HEK293 (cell line): ENCODE measurements at regions not wholly inside any gene's neighbourhood (a gene's known extent, or its start where the extent isn't known, plus 50 kb on each side); places are given as distances from the start of the nearest gene placed in this dataset.

Experiments
- CTCF ChIA-PET: fragments of 350-600 bp; formaldehyde crosslinking; extraction: SDS; loops from one replicate; lab custom pipeline; 2021; ENCODE audit warnings: antibody characterized with exemption; lab: Yijun Ruan, JAX
- POLR2A ChIA-PET: fragments of 300-600 bp; formaldehyde crosslinking; extraction: SDS; loops from one replicate; lab custom pipeline; 2020; ENCODE audit warnings: antibody characterized with exemption, inconsistent platforms; lab: Yijun Ruan, JAX
- H3K27ac ChIP-seq: fragments of 200-500 bp; sonication (Bioruptor generic); 2 replicates; pipeline ENCODE4 v1.5.1; 2014; ENCODE audit warnings: low read depth, low read length, control low read depth, inconsistent platforms; ENCODE audit errors: extremely low read depth
- H3K36me3 ChIP-seq, 2 experiments: fragments of 200-500 bp in 1 of 2; sonication (Bioruptor generic) in 1 of 2; 1 replicate in 1 of 2; 2 replicates in 1 of 2; pipeline ENCODE4 v1.5.1; 2014 to 2017; ENCODE audit warnings: inconsistent platforms in 2 of 2, low read length in 2 of 2; ENCODE audit not compliant: control insufficient read depth in 2 of 2, insufficient read depth in 1 of 2
- H3K4me1 ChIP-seq: fragments of 200-500 bp; sonication (Bioruptor generic); 2 replicates; pipeline ENCODE4 v1.5.1; 2014; ENCODE audit warnings: mild to moderate bottlenecking, low read length, inconsistent platforms; ENCODE audit not compliant: control insufficient read depth, insufficient read depth
- H3K4me3 ChIP-seq: 2 replicates; pipeline ENCODE4 v1.5.1; 2011; ENCODE audit warnings: low read depth, mild to moderate bottlenecking, control low read depth, low read length, moderate library complexity
- H3K9me3 ChIP-seq: fragments of 200-500 bp; sonication (Bioruptor generic); 2 replicates; pipeline ENCODE4 v1.5.1; 2014; ENCODE audit warnings: low read depth, low read length, inconsistent platforms; ENCODE audit not compliant: control insufficient read depth, insufficient read depth
- AEBP2 ChIP-seq: fragments of 450-650 bp; formaldehyde crosslinking; IDR thresholded peaks from 2 replicates; pipeline ENCODE4 v1.5.1; 2016; ENCODE audit warnings: missing biosample characterization, missing genetic modification characterization, borderline replicate concordance
- ELK4 ChIP-seq: IDR thresholded peaks from 2 replicates; pipeline ENCODE4 v1.6.1; 2011; ENCODE audit warnings: mild to moderate bottlenecking, low read depth, low read length, borderline replicate concordance
- GFI1B ChIP-seq: fragments of 450-650 bp; formaldehyde crosslinking; IDR thresholded peaks from 2 replicates; pipeline ENCODE4 v1.5.1; 2016; ENCODE audit warnings: missing biosample characterization, missing genetic modification characterization
- GLIS2 ChIP-seq: fragments of 450-650 bp; formaldehyde crosslinking; IDR thresholded peaks from 2 replicates; pipeline ENCODE4 v1.5.1; 2016; ENCODE audit warnings: missing biosample characterization, missing genetic modification characterization
- PBX3 ChIP-seq: sonication (generic); formaldehyde crosslinking; IDR thresholded peaks from 2 replicates; pipeline ENCODE4 v1.8.1; 2022; ENCODE audit warnings: mild to moderate bottlenecking, moderate library complexity, missing genetic modification reagents
- RBAK ChIP-seq: fragments of 450-650 bp; formaldehyde crosslinking; IDR thresholded peaks from 2 replicates; pipeline ENCODE4 v1.5.1; 2016; ENCODE audit warnings: missing biosample characterization, missing genetic modification characterization
- REPIN1 ChIP-seq: fragments of 450-650 bp; formaldehyde crosslinking; IDR thresholded peaks from 2 replicates; pipeline ENCODE4 v1.5.1; 2017; ENCODE audit warnings: missing biosample characterization, missing genetic modification characterization, low read depth
- SETDB1 ChIP-seq: IDR thresholded peaks from one replicate; pipeline ENCODE4 v1.6.1; 2017; ENCODE audit warnings: mild to moderate bottlenecking, low read length, moderate library complexity, mixed read lengths; ENCODE audit not compliant: insufficient read length
- ZBTB20 ChIP-seq: fragments of 450-650 bp; formaldehyde crosslinking; IDR thresholded peaks from 2 replicates; pipeline ENCODE4 v1.5.1; 2016; ENCODE audit warnings: missing biosample characterization, missing genetic modification characterization
- ZBTB6 ChIP-seq: fragments of 450-650 bp; formaldehyde crosslinking; IDR thresholded peaks from 2 replicates; pipeline ENCODE4 v1.5.1; 2017; ENCODE audit warnings: missing biosample characterization, missing genetic modification characterization
- ZIC2 ChIP-seq: fragments of 450-650 bp; formaldehyde crosslinking; IDR thresholded peaks from 2 replicates; pipeline ENCODE4 v1.5.1; 2016; ENCODE audit warnings: missing biosample characterization, missing genetic modification characterization
- ZNF10 ChIP-seq: fragments of 450-650 bp; formaldehyde crosslinking; IDR thresholded peaks from 2 replicates; pipeline ENCODE4 v1.5.1; 2017; ENCODE audit warnings: missing biosample characterization, missing genetic modification characterization
- ZNF148 ChIP-seq: fragments of 450-650 bp; formaldehyde crosslinking; IDR thresholded peaks from 2 replicates; pipeline ENCODE4 v1.5.0; 2017; ENCODE audit warnings: missing biosample characterization, missing genetic modification characterization, borderline replicate concordance
- ZNF155 ChIP-seq: fragments of 450-650 bp; formaldehyde crosslinking; IDR thresholded peaks from 2 replicates; pipeline ENCODE4 v1.5.1; 2016; ENCODE audit warnings: missing biosample characterization, missing genetic modification characterization
- ZNF157 ChIP-seq: fragments of 450-650 bp; formaldehyde crosslinking; IDR thresholded peaks from 2 replicates; pipeline ENCODE4 v1.5.1; 2016; ENCODE audit warnings: missing biosample characterization, missing genetic modification characterization
- ZNF19 ChIP-seq: fragments of 450-650 bp; formaldehyde crosslinking; IDR thresholded peaks from 2 replicates; pipeline ENCODE4; 2016; ENCODE audit warnings: missing biosample characterization, missing genetic modification characterization, low read depth
- ZNF221 ChIP-seq: fragments of 450-650 bp; formaldehyde crosslinking; IDR thresholded peaks from 2 replicates; pipeline ENCODE4 v1.5.1; 2017; ENCODE audit warnings: missing biosample characterization, missing genetic modification characterization, borderline replicate concordance
- ZNF366 ChIP-seq: fragments of 450-650 bp; formaldehyde crosslinking; conservative IDR thresholded peaks from 2 replicates; pipeline ENCODE4 v1.5.1; 2016; ENCODE audit warnings: missing biosample characterization, missing genetic modification characterization
- ZNF555 ChIP-seq: fragments of 450-650 bp; formaldehyde crosslinking; conservative IDR thresholded peaks from 2 replicates; pipeline ENCODE4 v1.5.1; 2017; ENCODE audit warnings: missing biosample characterization, mild to moderate bottlenecking, missing genetic modification characterization, inconsistent platforms
- ZNF560 ChIP-seq: fragments of 450-650 bp; formaldehyde crosslinking; IDR thresholded peaks from 2 replicates; pipeline ENCODE4 v1.5.1; 2017; ENCODE audit warnings: missing biosample characterization, missing genetic modification characterization, borderline replicate concordance
- ZNF585B ChIP-seq: fragments of 450-650 bp; formaldehyde crosslinking; IDR thresholded peaks from 2 replicates; pipeline ENCODE4 v1.5.1; 2016; ENCODE audit warnings: missing biosample characterization, missing genetic modification characterization
- ZNF610 ChIP-seq: fragments of 450-650 bp; formaldehyde crosslinking; IDR thresholded peaks from 2 replicates; pipeline ENCODE4 v1.5.1; 2016; ENCODE audit warnings: missing biosample characterization, missing genetic modification characterization, borderline replicate concordance
- ZNF707 ChIP-seq: fragments of 450-650 bp; formaldehyde crosslinking; IDR thresholded peaks from 2 replicates; pipeline ENCODE4 v1.5.1; 2016; ENCODE audit warnings: missing biosample characterization, missing genetic modification characterization
- ZNF791 ChIP-seq: fragments of 450-650 bp; formaldehyde crosslinking; IDR thresholded peaks from 2 replicates; pipeline ENCODE4 v1.5.1; 2016; ENCODE audit warnings: missing biosample characterization, missing genetic modification characterization
- ZXDB ChIP-seq: fragments of 450-650 bp; formaldehyde crosslinking; IDR thresholded peaks from 2 replicates; pipeline ENCODE4 v1.5.1; 2016; ENCODE audit warnings: missing biosample characterization, missing genetic modification characterization

GRCh38 chr3:77869423-77869822, 829.5 kb downstream of the ROBO2 start:
- POLR2A ChIA-PET = no interaction called here
- no peak overlapping the region for H3K27ac ChIP-seq
- H3K4me1 ChIP-seq = no peaks in the 10 kb centered on the region
- no peak overlapping the region for H3K4me3 ChIP-seq
- TF ChIP-seq ZNF148 (tag by site-specific recombination) (no peak), ZNF157 (tag by site-specific recombination) (no peak), ZNF155 (tag by site-specific recombination) (no peak), ZNF19 (tag by site-specific recombination) (no peak), ZNF10 (no peak), REPIN1 (no peak)
- H3K9me3 ChIP-seq = no peaks in the 10 kb centered on the region
- H3K36me3 ChIP-seq = no peaks in the 10 kb centered on the region
- CTCF ChIA-PET = no interaction called here

- Histone ChIP-seq H3K27ac (no peak overlapping the region), H3K4me1 (no peaks in the 10 kb centered on the region), H3K36me3 (no peaks in the 10 kb centered on the region)
- POLR2A ChIA-PET = no interaction called here
- CTCF ChIA-PET = no interaction called here
- TF ChIP-seq ZNF585B (tag by site-specific recombination) (no peak), GFI1B (no peak), ZNF707 (tag by site-specific recombination) (no peak), ZNF221 (tag by site-specific recombination) (no peak), ZBTB6 (no peak), AEBP2 (no peak), ZXDB (tag by site-specific recombination) (no peak), GLIS2 (tag by site-specific recombination) (no peak), ZNF366 (tag by site-specific recombination) (no peak), ZNF560 (tag by site-specific recombination) (no peak), ELK4 (no peak), ZBTB20 (tag by site-specific recombination) (no peak), ZNF555 (tag by site-specific recombination) (no peak), PBX3 (no peak), RBAK (no peak), SETDB1 (no peak), ZIC2 (no peak), ZNF791 (tag by site-specific recombination) (no peak), ZNF610 (no peak), ZNF157 (tag by site-specific recombination) (no peak)
- TF ChIP-seq, all 188 proteins: peak for 0
- Histone ChIP-seq H3K4me3 (no peak overlapping the region), H3K9me3 (no peaks in the 10 kb centered on the region)
Measured at GRCh38 chr3:77871436-77871835, 831.5 kb downstream of the ROBO2 start.
